ENCODE measurements at regions not wholly inside any gene's neighbourhood (a gene's known extent, or its start where the extent isn't known, plus 50 kb on each side); places are given as distances from the start of the nearest gene placed in this dataset.

GRCh38 chr10:130745821-130746220, 565.7 kb downstream of the TCERG1L start:
- H3K27ac Mint-ChIP-seq = no peak overlapping the region

GRCh38 chr10:130746311-130746710, 565.2 kb downstream of the TCERG1L start:
- peaks cover 22% of the 10 kb centered on the region for H3K27me3 Mint-ChIP-seq
- H3K9me3 Mint-ChIP-seq = no peaks in the 10 kb centered on the region
- DNase-seq (no peak), ATAC-seq (no peak)
- H3K4me3 Mint-ChIP-seq = no peak overlapping the region
- no peaks in the 10 kb centered on the region for H3K4me1 Mint-ChIP-seq
- H3K27ac Mint-ChIP-seq = no peak overlapping the region

More at GRCh38 chr10:130745821-130746220, 565.7 kb downstream of the TCERG1L start:
- Mint-ChIP-seq H3K27me3 (peaks cover 18% of the 10 kb centered on the region), H3K4me1 (no peaks in the 10 kb centered on the region), H3K9me3 (no peaks in the 10 kb centered on the region), H3K4me3 (no peak overlapping the region)
- ATAC-seq (no peak), DNase-seq (no peak)

- Mint-ChIP-seq H3K4me3 (no peak overlapping the region), H3K27me3 (peaks cover 31% of the 10 kb centered on the region), H3K9me3 (peaks cover 0 to 8% of the 10 kb centered on the region in 2 donors), H3K4me1 (no peaks in the 10 kb centered on the region), H3K27ac (no peak overlapping the region)
- ATAC-seq (no peak), DNase-seq (no peak)
These were observed 564.2 kb downstream of the TCERG1L start for GRCh38 chr10:130747356-130747755.

GRCh38 chr10:130747946-130748345, 563.6 kb downstream of the TCERG1L start:
- ATAC-seq (no peak), DNase-seq (no peak)
- peaks cover 32% of the 10 kb centered on the region for H3K27me3 Mint-ChIP-seq
- H3K4me3 Mint-ChIP-seq = no peak overlapping the region
- peaks cover 0 to 10% of the 10 kb centered on the region in 2 donors for H3K9me3 Mint-ChIP-seq
- H3K4me1 Mint-ChIP-seq = no peaks in the 10 kb centered on the region
- peak overlapping the region in 1 of 2 donors; percentile 54 for H3K27ac Mint-ChIP-seq

- Mint-ChIP-seq H3K9me3 (peaks cover 0 to 10% of the 10 kb centered on the region in 2 donors), H3K4me3 (no peak overlapping the region), H3K27me3 (peaks cover 32% of the 10 kb centered on the region), H3K27ac (peak overlapping the region in 1 of 2 donors; percentile 54), H3K4me1 (no peaks in the 10 kb centered on the region)
- DNase-seq (no peak), ATAC-seq (no peak)
These were observed 563.0 kb downstream of the TCERG1L start for GRCh38 chr10:130748409-130749057.

GRCh38 chr10:130749911-130750310, 561.6 kb downstream of the TCERG1L start:
- peak; percentile 26 for ATAC-seq
- peak overlapping the region in 1 of 2 donors; percentile 72 for H3K27ac Mint-ChIP-seq
- no peak overlapping the region for H3K4me3 Mint-ChIP-seq
- H3K4me1 Mint-ChIP-seq = no peaks in the 10 kb centered on the region
- no peak for DNase-seq
- peaks cover 0 to 14% of the 10 kb centered on the region in 2 donors for H3K9me3 Mint-ChIP-seq
- H3K27me3 Mint-ChIP-seq = peaks cover 32% of the 10 kb centered on the region

- Mint-ChIP-seq H3K9me3 (peaks cover 0 to 19% of the 10 kb centered on the region in 2 donors), H3K4me3 (no peak overlapping the region), H3K27me3 (peaks cover 29% of the 10 kb centered on the region), H3K27ac (no peak overlapping the region), H3K4me1 (no peaks in the 10 kb centered on the region)
- DNase-seq (no peak), ATAC-seq (no peak)
These were observed 561.1 kb downstream of the TCERG1L start for GRCh38 chr10:130750441-130750840.

GRCh38 chr10:130751106-130751840, 560.2 kb downstream of the TCERG1L start:
- DNase-seq (no peak), ATAC-seq (no peak)
- Mint-ChIP-seq H3K4me3 (no peak overlapping the region), H3K9me3 (peaks cover 0 to 22% of the 10 kb centered on the region in 2 donors), H3K4me1 (no peaks in the 10 kb centered on the region), H3K27me3 (peaks cover 26% of the 10 kb centered on the region), H3K27ac (no peak overlapping the region)

- no peak for DNase-seq
- no peak overlapping the region for H3K4me3 Mint-ChIP-seq
- peaks cover 26% of the 10 kb centered on the region for H3K27me3 Mint-ChIP-seq
- ATAC-seq = no peak
- H3K27ac Mint-ChIP-seq = no peak overlapping the region
- H3K4me1 Mint-ChIP-seq = no peaks in the 10 kb centered on the region
- H3K9me3 Mint-ChIP-seq = peaks cover 0 to 22% of the 10 kb centered on the region in 2 donors
These were observed 559.7 kb downstream of the TCERG1L start for GRCh38 chr10:130751851-130752250.

- Mint-ChIP-seq H3K4me3 (no peak overlapping the region), H3K27me3 (peaks cover 7% of the 10 kb centered on the region), H3K9me3 (peaks cover 0 to 28% of the 10 kb centered on the region in 2 donors), H3K27ac (no peak overlapping the region), H3K4me1 (no peaks in the 10 kb centered on the region)
- no peak for DNase-seq
- ATAC-seq = no peak
These were observed 554.9 kb downstream of the TCERG1L start for GRCh38 chr10:130756651-130757050.

GRCh38 chr10:130757271-130757670, 554.2 kb downstream of the TCERG1L start:
- ATAC-seq (no peak), DNase-seq (no peak)
- Mint-ChIP-seq H3K27ac (no peak overlapping the region), H3K4me1 (no peaks in the 10 kb centered on the region), H3K4me3 (no peak overlapping the region), H3K9me3 (peaks cover 0 to 22% of the 10 kb centered on the region in 2 donors), H3K27me3 (peaks cover 2% of the 10 kb centered on the region)

GRCh38 chr10:130757821-130758489, 553.6 kb downstream of the TCERG1L start:
- no peak for DNase-seq
- Mint-ChIP-seq H3K27ac (no peak overlapping the region), H3K9me3 (peaks cover 0 to 19% of the 10 kb centered on the region in 2 donors), H3K4me1 (no peaks in the 10 kb centered on the region), H3K4me3 (no peak overlapping the region), H3K27me3 (no peaks in the 10 kb centered on the region)
- no peak for ATAC-seq

GRCh38 chr10:130758529-130758928, 553.0 kb downstream of the TCERG1L start:
- no peaks in the 10 kb centered on the region for H3K4me1 Mint-ChIP-seq
- DNase-seq = no peak
- H3K27me3 Mint-ChIP-seq = no peaks in the 10 kb centered on the region

GRCh38 chr10:130761032-130761575, 550.4 kb downstream of the TCERG1L start:
- H3K27ac Mint-ChIP-seq = no peak overlapping the region
- H3K4me1 Mint-ChIP-seq = no peaks in the 10 kb centered on the region
- no peak for ATAC-seq
- H3K4me3 Mint-ChIP-seq = no peak overlapping the region
- no peak for DNase-seq
- H3K27me3 Mint-ChIP-seq = no peaks in the 10 kb centered on the region
- peaks cover 0 to 9% of the 10 kb centered on the region in 2 donors for H3K9me3 Mint-ChIP-seq

More at GRCh38 chr10:130758529-130758928, 553.0 kb downstream of the TCERG1L start:
- H3K27ac Mint-ChIP-seq = no peak overlapping the region
- no peak for ATAC-seq
- H3K4me3 Mint-ChIP-seq = no peak overlapping the region
- peaks cover 0 to 19% of the 10 kb centered on the region in 2 donors for H3K9me3 Mint-ChIP-seq

- Mint-ChIP-seq H3K4me1 (no peaks in the 10 kb centered on the region), H3K9me3 (peaks cover 0 to 13% of the 10 kb centered on the region in 2 donors), H3K27ac (no peak overlapping the region), H3K27me3 (no peaks in the 10 kb centered on the region), H3K4me3 (no peak overlapping the region)
- DNase-seq (no peak), ATAC-seq (no peak)
These were observed 549.7 kb downstream of the TCERG1L start for GRCh38 chr10:130761788-130762301.
